NCI-H2196 treated with DMSO at 0.1 percent for 48 hours (cell line): ENCODE measurements at regions not wholly inside any gene's neighbourhood (a gene's known extent, or its start where the extent isn't known, plus 50 kb on each side); places are given as distances from the start of the nearest gene placed in this dataset.

Source experiments
- DNase-seq: peaks from one replicate; lab custom pipeline; 2025; ENCODE audit not compliant: unreplicated experiment; lab: John Stamatoyannopoulos, UW

DNA sequence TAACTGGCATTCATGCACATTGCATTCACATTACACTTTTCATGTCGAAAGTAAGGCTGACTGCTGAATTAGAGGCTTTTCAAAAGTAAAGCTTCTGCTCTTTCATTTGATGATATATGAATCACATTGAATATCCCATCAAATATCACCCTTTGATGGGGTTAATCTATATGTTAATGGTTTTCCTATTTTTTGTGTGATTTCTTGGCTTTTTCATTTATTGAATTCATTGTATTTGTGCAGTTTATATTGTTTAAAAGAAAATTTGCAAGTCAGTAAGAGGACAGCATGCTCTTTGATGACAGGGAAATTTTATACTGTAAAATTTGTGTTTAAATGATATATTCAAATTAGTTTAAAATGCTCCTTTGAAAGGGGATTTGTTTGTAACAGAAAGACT lies 344.1 kb downstream of the PCDH10 start:
- DNase-seq: no peak

DNA sequence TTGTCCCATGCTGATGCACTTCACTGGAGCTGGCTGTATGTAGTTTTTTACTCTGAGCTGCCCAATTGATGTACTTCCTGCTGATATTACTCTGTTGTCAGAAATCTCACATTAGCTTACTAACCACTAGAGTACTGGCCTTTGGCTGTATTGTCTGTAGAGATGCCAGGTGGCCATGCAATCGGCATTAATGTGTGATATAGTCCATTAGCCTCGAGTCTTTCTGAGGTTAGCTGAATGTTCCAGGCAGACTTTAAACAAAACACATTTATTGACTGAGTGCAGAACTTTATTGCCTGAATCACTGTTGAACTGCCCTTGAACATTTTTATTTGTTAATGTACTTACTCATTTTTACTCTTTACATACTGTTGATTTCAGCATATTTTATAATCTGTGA lies 335.2 kb downstream of the PCDH10 start:
- no peak for DNase-seq

DNA sequence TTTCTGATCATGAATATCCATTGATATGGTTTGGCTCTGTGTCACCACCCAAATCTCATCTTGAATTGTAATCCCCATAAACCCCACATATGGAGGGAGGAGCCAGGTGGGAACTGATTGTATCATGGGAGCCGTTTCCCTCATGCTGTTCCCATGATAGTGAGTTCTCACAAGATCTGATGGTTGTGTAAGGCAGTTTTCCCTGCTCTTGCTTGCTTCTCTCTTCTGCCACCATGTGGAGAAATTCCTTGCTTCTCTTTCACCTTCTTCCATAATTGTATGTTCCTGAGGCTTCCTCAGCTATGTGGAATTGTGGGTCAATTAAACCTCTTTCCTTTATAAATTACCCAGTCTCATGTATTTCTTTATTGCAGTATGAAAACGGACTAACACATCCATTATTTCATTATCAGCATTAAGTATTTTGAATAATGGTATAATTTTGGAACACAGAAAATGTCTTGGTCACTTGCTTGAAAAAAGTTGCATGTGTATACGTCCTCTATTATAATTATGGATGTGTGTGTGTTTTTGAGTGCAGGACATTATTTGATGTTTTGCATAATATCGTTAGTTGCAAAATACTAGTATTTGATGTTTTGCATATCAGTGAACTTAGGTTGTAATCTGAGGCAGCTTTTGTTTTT lies 334.6 kb downstream of the PCDH10 start:
- DNase-seq: no peak

DNA sequence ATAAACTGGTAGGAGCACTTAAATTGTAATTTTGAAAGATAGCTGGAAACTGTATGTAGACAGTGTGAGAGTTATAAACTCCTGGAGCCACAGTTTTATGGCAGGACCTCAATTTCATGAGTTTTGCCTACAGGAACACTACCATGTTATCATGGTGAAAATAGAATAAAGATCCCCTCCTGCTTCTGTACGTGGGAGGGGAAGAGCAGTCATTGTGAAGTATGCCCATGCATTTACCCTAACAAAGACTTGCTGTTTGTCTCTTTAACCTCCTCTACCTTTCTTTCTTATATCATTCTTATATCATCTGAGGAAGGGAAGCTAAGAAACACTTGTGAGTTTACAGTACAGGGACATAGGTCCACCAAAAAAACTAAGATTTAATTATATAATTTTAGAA lies 327.0 kb downstream of the PCDH10 start:
- DNase-seq: no peak

DNA sequence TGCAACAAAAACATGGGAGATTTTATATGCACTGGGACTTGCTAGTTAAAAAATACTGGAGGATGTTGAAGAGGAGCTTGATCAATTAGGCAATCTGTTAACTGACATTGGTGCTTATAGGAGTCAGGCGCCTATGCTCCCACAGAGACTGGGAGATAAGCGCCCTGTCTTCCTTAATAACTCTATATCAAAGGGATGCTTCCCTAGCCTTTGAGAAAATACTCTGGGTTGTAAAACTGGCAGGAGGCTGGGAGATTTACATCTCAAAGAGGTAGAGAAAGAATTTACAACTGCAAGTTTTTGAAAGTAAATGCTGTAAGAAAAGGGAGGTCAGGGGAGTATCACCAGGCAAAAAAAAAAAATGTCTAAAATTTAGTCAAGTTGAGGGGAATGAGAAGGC lies 325.4 kb downstream of the PCDH10 start:
- DNase-seq: no peak

DNA sequence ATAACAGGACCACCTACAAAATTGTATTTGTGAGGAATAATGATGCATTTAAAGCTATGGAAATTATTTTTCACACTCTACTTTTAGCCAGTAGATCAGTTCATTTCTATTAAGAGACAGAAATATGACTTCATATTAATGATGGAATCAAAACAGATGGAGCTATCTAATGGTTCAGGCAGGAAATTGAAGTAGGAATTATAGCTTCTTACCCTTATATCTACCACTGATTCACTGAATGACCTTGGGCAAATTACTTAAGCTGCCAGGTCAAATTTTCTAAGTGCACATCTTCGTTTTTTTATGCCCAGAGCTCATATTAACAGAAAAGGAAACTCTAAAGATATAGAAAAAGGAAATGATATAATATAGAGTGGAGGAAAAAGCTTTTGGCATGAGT lies 323.1 kb downstream of the PCDH10 start:
- DNase-seq: no peak

DNA sequence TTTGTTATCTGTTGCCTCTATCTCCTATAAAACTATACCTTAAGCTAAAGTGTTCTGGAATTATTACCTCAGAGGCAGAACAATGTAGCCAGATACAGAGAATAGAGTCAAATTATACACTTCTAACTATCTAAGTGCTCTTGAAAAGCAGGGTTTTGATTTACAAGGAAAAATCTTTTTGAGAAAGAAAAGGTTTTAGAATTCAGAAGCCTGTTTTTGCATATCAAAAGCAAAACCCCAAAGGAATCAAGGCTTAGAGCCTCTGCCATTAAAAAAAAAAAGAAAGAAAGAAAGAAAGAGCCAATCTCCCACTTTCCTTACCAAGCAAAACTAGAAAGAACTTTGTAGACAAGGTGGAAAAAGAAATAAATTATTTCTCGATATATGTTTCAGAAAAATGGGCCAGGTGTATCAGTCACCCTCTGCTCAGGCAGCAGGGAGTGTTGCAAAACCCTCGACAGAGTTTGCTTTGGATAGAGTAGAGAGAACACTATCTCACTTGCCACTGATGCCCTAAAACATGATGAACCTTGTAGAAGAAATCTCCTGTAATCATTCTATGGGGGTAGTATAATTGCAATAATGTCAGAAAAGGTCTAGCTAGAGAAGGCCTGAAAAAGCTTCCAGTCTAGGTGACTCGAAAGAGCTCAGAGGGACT lies 318.3 kb downstream of the PCDH10 start:
- DNase-seq: no peak

DNA sequence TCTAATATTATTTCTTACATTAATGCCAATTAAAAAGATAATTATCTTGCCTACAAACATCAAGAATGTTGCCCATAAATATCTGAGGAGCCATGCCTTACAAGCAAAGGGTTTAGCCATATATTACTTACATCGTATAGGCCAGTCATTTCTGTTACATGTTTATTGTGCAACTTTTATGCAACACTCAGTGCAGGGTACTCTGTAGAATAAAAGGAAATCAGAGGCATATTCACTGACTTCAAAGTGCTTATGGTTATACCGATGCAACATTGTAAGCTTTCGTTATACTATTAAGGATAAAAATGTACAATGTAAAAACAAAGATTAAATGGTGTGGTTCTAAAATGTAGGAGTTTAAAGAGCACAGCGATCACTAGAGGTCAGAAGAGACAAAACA lies 315.9 kb downstream of the PCDH10 start:
- no peak for DNase-seq

DNA sequence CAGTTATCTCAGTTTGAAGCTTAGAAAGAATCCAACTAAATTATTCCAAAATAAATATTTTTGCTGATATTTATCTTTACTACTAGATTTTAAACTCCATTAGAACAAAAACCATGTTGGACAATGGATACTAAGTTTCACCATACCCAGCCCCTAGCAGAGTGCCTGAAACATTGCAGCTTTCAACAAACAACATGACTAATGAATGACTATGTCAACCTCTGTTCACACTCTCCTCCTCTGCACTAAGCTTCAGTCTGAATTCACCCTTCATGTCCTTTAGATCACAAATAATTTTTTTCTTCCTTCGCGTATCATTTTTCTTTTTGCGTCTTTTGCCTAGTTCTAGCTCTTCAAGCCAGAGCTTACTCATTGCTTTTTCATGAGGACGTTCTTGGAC lies 315.2 kb downstream of the PCDH10 start:
- DNase-seq: no peak

DNA sequence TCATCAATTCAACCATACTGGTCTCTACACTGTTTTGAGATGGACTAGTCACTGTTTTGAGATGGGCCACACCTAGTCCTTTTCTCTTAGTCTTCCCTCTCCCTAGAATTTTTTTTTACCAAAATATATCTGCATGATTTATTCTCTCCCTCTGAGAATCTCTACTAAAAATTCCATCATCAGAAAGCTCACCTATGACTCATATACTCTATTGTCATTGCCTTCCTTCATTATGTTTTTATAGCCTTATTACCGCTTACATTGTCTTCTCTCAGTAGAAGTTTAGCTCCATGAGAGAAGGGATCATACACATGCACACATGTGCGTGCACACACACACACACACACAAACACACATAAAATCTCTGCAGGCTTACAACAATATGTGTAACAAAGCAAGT lies 303.6 kb downstream of the PCDH10 start:
- no peak for DNase-seq

DNA sequence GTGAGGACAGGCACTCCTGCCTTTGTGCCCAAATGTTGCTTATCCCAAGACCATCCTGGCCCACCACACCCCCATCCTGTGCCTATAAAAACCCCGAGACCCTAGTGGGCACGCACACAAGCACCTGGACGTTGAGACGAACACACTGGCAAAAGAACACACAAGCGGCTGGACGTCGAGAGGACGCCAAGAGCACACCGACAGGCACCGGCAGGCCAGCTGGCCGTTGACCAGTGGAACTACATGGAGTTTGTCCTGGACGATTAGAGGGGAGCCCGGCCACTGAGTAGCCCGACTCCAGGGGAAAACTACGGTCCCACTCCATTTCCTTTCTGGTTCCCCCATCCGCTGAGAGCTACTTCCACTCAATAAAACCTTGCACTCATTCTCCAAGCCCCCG lies 301.7 kb downstream of the PCDH10 start:
- DNase-seq: no peak

DNA sequence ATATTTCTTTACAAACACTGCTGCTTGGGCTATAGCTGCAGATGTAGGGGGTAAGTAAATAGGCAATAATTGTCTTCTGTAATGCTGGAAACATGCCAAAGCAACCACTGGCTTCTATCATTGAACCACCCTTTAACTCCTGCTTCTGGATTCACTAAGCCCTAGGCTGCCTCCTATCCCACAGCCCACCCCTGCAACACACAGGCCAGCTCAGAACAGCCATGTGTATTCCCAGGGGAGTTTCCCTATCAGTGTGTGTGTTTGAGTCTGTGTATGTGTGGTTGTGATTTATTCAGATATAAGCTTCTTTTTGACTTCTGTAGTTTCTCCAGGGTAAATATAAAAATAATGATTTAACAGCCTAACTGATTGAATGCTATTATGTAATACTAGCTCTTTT lies 291.3 kb downstream of the PCDH10 start:
- no peak for DNase-seq

DNA sequence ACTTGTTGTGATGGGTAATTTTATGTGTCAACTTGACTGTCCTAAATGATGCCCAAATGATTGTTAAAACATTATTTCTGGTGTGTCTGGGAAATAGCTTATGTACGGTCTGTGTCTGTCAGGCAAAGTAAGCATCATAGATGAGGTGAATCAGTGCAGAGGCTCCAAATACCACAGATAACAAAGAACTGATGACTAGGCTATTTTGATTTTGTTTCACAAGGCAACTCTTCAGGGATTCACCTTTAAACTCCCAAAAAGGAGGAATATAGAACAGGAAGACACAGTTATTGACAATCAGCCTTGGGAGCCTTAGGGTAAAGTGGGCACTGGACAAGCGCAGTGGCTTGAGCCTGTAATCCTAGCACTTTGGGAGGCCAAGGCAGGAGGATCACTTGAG lies 290.7 kb downstream of the PCDH10 start:
- DNase-seq: no peak

DNA sequence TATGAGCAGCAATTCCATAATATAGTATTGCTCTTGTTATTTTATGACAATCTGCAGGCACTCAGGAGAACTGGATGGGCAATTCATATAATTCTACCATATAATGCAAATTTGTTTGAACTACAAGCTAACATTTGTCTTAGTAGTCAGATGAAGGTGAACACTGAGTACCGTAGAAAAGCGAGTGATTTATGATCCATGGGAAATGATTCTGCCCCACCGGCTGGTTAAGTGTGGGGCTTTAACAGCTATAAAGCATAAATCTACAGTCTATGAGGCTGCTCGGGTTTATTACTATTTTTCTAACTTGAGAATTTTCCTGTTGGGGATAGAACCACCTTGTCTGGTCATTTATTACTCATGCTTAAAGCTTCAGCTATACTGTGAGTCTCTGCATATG lies 275.5 kb downstream of the PCDH10 start:
- DNase-seq: no peak

DNA sequence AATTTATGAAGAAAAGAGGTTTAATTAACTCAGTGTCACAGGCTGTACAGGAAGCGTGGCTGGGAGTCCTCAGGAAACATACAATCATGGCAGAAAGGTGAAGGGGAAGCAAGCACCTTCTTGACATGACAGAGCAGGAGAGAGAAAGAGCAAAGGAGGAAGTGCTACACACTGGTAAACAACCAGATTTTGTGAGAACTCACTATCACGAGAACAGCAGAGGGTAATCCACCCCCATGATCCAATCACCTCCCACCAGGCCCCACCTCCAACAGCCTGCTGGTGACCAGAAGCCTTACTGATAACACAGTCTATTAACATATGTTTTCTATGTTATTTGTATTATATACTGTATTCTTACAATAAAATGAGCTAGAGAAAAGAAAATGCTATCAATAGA lies 254.8 kb downstream of the PCDH10 start:
- no peak for DNase-seq

DNA sequence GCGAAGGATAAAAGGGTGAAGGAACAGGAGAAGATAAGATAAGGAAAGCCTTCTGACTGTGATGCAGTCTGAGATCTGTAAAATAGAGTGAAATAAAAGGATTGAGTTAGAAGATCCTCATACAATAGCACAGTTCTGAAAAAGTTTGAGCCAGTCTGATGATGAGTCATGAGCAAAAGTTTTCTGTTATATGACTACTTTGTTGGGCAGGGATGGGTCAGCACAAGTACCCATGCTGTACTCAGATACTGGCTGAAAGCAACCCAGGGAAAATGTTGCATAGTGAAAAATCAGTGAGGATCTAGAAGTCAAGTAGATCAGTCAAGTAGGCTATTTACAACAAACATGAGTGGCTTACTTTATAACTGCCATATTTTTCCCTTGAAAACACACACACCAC lies 253.5 kb downstream of the PCDH10 start:
- DNase-seq: no peak

DNA sequence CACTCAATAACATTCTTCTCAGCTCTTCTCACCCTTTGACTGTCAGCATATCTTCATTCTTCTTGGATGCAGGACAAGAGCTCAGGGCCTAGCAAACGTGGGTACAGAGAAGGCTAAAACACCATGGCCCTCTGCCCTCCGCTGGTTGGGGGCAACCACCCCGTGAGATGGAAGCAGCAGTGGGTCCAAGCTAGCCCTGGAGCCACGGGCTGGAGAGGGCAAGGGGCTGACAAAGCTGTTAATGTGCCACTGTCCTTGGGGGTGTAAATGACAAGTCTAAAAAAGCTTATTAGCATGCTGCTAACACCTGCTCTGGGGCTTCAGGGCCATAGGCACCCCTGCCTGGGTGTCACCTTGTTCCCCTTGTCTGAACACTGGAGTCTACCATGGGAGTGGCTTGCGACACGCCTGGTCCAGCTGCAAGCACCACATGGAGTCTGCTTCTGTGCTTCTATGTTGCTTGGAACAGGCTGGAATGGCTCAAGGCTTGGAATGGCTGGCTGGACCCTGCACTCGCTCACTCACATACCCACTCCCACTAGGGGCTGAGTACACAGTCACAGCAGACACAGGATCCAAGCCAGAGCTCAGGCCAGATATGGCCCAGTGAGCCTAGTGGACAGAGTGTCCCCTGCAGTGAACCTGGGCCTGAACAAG lies 246.0 kb downstream of the PCDH10 start:
- no peak for DNase-seq

DNA sequence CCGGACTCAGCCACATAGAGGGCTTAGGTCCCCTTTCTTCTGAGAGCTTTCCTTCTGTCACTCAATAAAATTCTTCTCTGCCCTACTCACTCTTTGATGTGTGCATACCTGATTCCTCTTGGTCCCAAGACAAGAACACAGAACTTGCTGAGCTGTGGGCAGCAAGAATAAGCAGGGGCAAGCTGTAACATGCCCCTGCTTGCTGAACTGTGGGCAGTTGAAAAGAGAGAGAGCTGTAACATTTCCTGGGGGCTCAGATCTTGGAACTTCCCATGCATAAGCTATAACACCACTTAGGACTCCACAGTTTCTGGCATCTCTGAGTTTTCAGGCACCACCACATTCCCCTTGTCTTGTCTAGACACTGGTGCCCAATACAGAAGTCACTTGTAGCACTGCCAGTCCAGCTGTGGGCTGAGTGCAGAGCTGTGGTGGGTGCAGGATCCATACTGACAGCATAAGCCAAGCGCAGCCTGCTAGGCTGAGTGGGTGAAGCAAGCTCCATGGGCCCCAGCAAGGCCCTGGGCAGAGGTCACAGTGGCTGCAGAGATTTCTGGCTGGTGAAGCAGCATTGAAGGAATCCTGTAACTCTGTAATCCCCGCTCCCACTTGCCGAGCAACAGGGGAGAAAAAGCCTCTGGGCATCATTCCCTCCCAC lies 241.2 kb downstream of the PCDH10 start:
- DNase-seq: no peak

DNA sequence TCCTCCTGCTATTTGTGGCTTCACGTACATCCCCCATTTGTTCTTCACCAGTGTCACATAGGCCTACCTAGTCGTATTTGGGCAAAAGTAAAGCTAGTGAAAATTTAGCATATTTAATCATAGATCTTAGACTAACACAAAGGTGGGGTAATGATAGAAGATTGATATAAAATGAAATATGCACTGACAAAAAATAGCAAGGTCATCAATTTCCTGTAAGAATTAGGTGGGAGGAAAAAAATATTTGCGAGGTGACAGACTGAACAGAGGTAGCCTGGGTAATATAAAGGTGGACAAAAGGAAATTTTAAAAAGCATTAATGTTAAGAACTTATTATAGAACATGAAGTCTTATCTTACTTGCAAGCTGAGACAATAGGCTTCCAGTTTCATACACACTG lies 239.9 kb downstream of the PCDH10 start:
- no peak for DNase-seq

DNA sequence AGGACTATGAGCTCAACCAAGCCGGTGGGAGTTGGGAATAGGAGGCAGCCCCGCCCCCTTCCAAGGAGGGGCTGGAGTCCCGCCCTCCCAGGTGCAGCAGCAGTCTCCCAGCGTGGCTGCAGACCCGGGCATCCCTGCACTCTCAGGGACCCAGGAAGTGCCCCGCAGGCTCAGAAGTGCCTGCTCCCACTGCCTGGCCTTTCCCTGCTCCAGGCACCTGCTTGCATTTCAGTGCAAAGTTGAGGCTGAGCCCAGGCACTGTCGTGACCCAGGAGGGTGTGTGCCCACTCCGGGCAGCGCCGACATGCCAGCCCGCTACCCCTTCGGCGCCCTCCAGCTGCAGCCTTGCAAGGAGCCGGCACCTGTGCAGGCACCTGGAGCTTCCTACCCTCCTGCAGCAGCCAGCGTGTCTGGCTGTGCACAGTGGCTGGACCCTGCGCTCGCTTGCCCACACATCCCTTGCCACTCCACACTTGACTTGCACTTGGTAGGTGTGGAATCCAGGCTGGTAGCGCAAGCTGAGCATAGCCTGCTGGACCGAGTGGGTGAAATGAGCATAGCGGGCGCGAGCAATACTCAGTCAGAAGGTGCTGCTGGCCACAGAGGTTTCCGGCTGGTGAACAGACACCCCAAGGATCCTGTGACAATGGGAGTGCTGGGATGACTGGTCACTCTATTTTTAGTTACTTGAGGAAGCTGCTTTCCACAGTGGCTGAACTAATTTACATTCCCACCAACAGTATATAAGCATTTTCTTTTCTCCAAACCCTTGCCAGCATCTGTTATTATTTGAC lies 236.3 kb downstream of the PCDH10 start:
- DNase-seq: no peak

DNA sequence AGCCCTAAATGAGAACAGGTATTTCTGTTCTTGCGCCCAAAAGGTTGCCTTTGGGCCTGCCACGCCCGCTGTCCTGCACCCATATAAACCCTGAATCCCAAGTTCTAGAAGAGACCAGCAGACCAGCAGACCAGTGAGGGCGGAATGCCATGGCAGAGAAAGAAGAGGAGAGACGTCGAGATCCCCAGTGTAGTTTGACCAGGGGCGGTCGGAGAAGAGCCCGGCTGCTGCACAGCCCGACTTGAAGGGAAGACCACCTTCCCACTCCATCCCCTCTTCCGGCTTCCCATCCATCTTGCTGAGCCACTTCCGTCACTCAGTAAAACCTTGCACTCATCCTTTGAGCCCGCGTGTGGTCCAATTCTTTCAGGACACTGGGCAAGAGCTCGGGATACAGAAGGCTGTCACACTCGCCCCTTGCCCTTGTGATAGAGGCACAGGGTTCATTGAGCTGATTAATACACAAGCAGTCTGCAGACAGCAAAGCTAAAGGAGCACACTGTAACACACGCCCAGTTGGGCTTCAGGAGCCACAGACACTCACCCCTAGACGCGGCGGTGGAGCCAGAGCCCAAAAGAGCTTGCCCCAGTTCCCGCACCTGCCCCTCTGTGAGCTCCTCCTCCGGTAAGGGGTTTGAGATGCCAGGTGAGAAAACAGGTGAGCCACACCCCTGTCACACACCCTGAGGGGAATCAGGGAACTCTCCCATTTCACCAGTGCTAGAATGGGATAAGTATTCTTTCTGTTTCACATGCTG lies 230.8 kb downstream of the PCDH10 start:
- DNase-seq: no peak
